ENCODE measurements at regions not wholly inside any gene's neighbourhood (a gene's known extent, or its start where the extent isn't known, plus 50 kb on each side); places are given as distances from the start of the nearest gene placed in this dataset.

- DNase-seq, result no peak
These were observed 389.1 kb downstream of the AASDHPPT start for GRCh38 chr11:106466521-106467080.

- no peak for DNase-seq
These were observed 390.0 kb downstream of the AASDHPPT start for GRCh38 chr11:106467501-106467900.

GRCh38 chr11:106468086-106468485 is 390.6 kb downstream of the AASDHPPT start:
- no peak for DNase-seq

- DNase-seq, result no peak
These were observed 391.1 kb downstream of the AASDHPPT start for GRCh38 chr11:106468531-106468930.

- no peak for DNase-seq
These were observed 392.8 kb downstream of the AASDHPPT start for GRCh38 chr11:106470230-106470629.

GRCh38 chr11:106471276-106471675 is 393.8 kb downstream of the AASDHPPT start:
- DNase-seq, result no peak

- peak; percentile 29 for DNase-seq
These were observed 395.7 kb downstream of the AASDHPPT start for GRCh38 chr11:106473089-106473722.

- DNase-seq, result no peak
These were observed 396.8 kb downstream of the AASDHPPT start for GRCh38 chr11:106474274-106474673.

GRCh38 chr11:106475181-106475580 is 397.7 kb downstream of the AASDHPPT start:
- DNase-seq, result no peak

- no peak for DNase-seq
These were observed 400.3 kb downstream of the AASDHPPT start for GRCh38 chr11:106477776-106478175.

GRCh38 chr11:106479646-106480045 is 402.2 kb downstream of the AASDHPPT start:
- DNase-seq, result no peak

- DNase-seq, result no peak
These were observed 403.2 kb downstream of the AASDHPPT start for GRCh38 chr11:106480581-106481190.

- no peak for DNase-seq
These were observed 405.7 kb downstream of the AASDHPPT start for GRCh38 chr11:106482917-106483785.

- DNase-seq, result no peak
These were observed 414.3 kb downstream of the AASDHPPT start for GRCh38 chr11:106491751-106492150.

- no peak for DNase-seq
These were observed 416.3 kb downstream of the AASDHPPT start for GRCh38 chr11:106493751-106494150.

GRCh38 chr11:106495046-106495445 is 417.6 kb downstream of the AASDHPPT start:
- DNase-seq, result no peak

GRCh38 chr11:106496677-106497076 is 419.2 kb downstream of the AASDHPPT start:
- DNase-seq, result no peak

GRCh38 chr11:106497321-106497720 is 419.9 kb downstream of the AASDHPPT start:
- no peak for DNase-seq

- no peak for DNase-seq
These were observed 420.4 kb downstream of the AASDHPPT start for GRCh38 chr11:106497822-106498221.

- no peak for DNase-seq
These were observed 426.4 kb downstream of the AASDHPPT start for GRCh38 chr11:106503901-106504300.

- no peak for DNase-seq
These were observed 430.3 kb downstream of the AASDHPPT start for GRCh38 chr11:106507645-106508306.

GRCh38 chr11:106514706-106515105 is 437.2 kb downstream of the AASDHPPT start:
- DNase-seq, result no peak

GRCh38 chr11:106517426-106517825 is 440.0 kb downstream of the AASDHPPT start:
- DNase-seq, result no peak
